Liver (tissue), 8 donors: ENCODE measurements at regions not wholly inside any gene's neighbourhood (a gene's known extent, or its start where the extent isn't known, plus 50 kb on each side); places are given as distances from the start of the nearest gene placed in this dataset.

Source experiments
- DNase-seq: peaks from one replicate; pipeline ENCODE4 v3.0.0-alpha.2; 2017; ENCODE audit warnings: low spot score
- H3K27ac ChIP-seq, 2 donors: one replicate each; pipeline ENCODE4 v1.7.0; 2013; ENCODE audit warnings: inconsistent platforms in 2 of 2, low read length in 2 of 2, control low read depth in 1 of 2, low read depth in 1 of 2, mild to moderate bottlenecking in 1 of 2
- H3K27me3 ChIP-seq, 4 donors: one replicate each; pipeline versions ENCODE4 v1.6.1 to v1.7.0; 2013; ENCODE audit warnings: low read length in 3 of 4, inconsistent platforms in 1 of 4, mild to moderate bottlenecking in 1 of 4, moderate library complexity in 1 of 4; ENCODE audit not compliant: control insufficient read depth in 4 of 4, insufficient read depth in 4 of 4
- H3K36me3 ChIP-seq, 4 donors: one replicate each; pipeline versions ENCODE4 v1.6.1 to v1.7.0; 2013; ENCODE audit warnings: low read length in 3 of 4, mild to moderate bottlenecking in 3 of 4, low read depth in 1 of 4, moderate library complexity in 1 of 4; ENCODE audit not compliant: control insufficient read depth in 4 of 4, insufficient read depth in 3 of 4
- H3K4me1 ChIP-seq, 4 donors: one replicate each; pipeline versions ENCODE4 v1.6.1 to v1.7.0; 2013; ENCODE audit warnings: low read length in 3 of 4, mild to moderate bottlenecking in 3 of 4, moderate library complexity in 1 of 4; ENCODE audit not compliant: control insufficient read depth in 4 of 4, insufficient read depth in 4 of 4
- H3K4me3 ChIP-seq, 3 donors: one replicate each; pipeline versions ENCODE4 v1.6.1 to v1.7.0; 2013; ENCODE audit warnings: low read length in 3 of 3, control low read depth in 1 of 3, low read depth in 1 of 3, mild to moderate bottlenecking in 1 of 3
- H3K9ac ChIP-seq, 2 donors: one replicate each; pipeline ENCODE4 v1.7.0; 2013; ENCODE audit warnings: low read length in 2 of 2, mild to moderate bottlenecking in 2 of 2, moderate library complexity in 2 of 2, control low read depth in 1 of 2, low read depth in 1 of 2
- H3K9me3 ChIP-seq, 4 donors: one replicate each; pipeline versions ENCODE4 v1.6.1 to v1.7.0; 2013; ENCODE audit warnings: low read length in 3 of 4; ENCODE audit not compliant: control insufficient read depth in 4 of 4
- ATF3 ChIP-seq: IDR thresholded peaks from 2 replicates; pipeline ENCODE4 v1.6.1; 2016; ENCODE audit warnings: antibody characterized with exemption
- CTCF ChIP-seq: fragments of 150-350 bp; IDR thresholded peaks from 2 replicates; pipeline ENCODE4 v1.5.1; 2017; ENCODE audit warnings: improper control_type of control experiment, low read depth, low read length; ENCODE audit not compliant: missing input control
- EGR1 ChIP-seq, 2 donors: IDR thresholded peaks; 2 replicates each; pipeline ENCODE4 v1.6.1; 2016 to 2018; ENCODE audit warnings: antibody characterized with exemption in 2 of 2, low read depth in 2 of 2
- FOXA1 ChIP-seq: IDR thresholded peaks from 2 replicates; pipeline ENCODE4 v1.6.1; 2016; ENCODE audit warnings: antibody characterized with exemption
- FOXA2 ChIP-seq: IDR thresholded peaks from 2 replicates; pipeline ENCODE4 v1.6.1; 2016; ENCODE audit warnings: antibody characterized with exemption
- GABPA ChIP-seq, 2 donors: IDR thresholded peaks in 1 of 2; conservative IDR thresholded peaks in 1 of 2; 2 replicates each; pipeline ENCODE4 v1.6.1; 2016; ENCODE audit warnings: antibody characterized with exemption in 2 of 2, mild to moderate bottlenecking in 1 of 2, moderate library complexity in 1 of 2
- HNF4A ChIP-seq, 2 donors: conservative IDR thresholded peaks; 2 replicates each; pipeline ENCODE4 v1.6.1; 2016; ENCODE audit warnings: antibody characterized with exemption in 2 of 2, mild to moderate bottlenecking in 2 of 2
- HNF4G ChIP-seq: IDR thresholded peaks from 2 replicates; pipeline ENCODE4 v1.6.1; 2016; ENCODE audit warnings: antibody characterized with exemption
- JUND ChIP-seq, 2 donors: IDR thresholded peaks; 2 replicates each; pipeline ENCODE4 v1.6.1; 2016; ENCODE audit warnings: antibody characterized with exemption in 2 of 2
- MAX ChIP-seq: IDR thresholded peaks from 2 replicates; pipeline ENCODE4 v1.6.1; 2016; ENCODE audit warnings: antibody characterized with exemption
- NR2F2 ChIP-seq: IDR thresholded peaks from 2 replicates; pipeline ENCODE4 v1.6.1; 2016; ENCODE audit warnings: antibody characterized with exemption
- RAD21 ChIP-seq, 2 donors: IDR thresholded peaks; 2 replicates each; pipeline ENCODE4 v1.6.1; 2016; ENCODE audit warnings: antibody characterized with exemption in 2 of 2, mild to moderate bottlenecking in 2 of 2
- REST ChIP-seq: IDR thresholded peaks from 2 replicates; pipeline ENCODE4 v1.6.1; 2016; ENCODE audit warnings: antibody characterized with exemption, mild to moderate bottlenecking
- RXRA ChIP-seq, 2 donors: IDR thresholded peaks; 2 replicates each; pipeline ENCODE4 v1.6.1; 2017 to 2018; ENCODE audit warnings: antibody characterized with exemption in 2 of 2, mild to moderate bottlenecking in 1 of 2
- SP1 ChIP-seq: IDR thresholded peaks from 2 replicates; pipeline ENCODE4 v1.6.1; 2018; ENCODE audit warnings: antibody characterized with exemption, mild to moderate bottlenecking
- TAF1 ChIP-seq: conservative IDR thresholded peaks from 2 replicates; pipeline ENCODE4 v1.6.1; 2016; ENCODE audit warnings: antibody characterized with exemption, mild to moderate bottlenecking
- YY1 ChIP-seq: IDR thresholded peaks from 2 replicates; pipeline ENCODE4 v1.6.1; 2016; ENCODE audit warnings: antibody characterized with exemption, mild to moderate bottlenecking
- ZBTB33 ChIP-seq: IDR thresholded peaks from 2 replicates; pipeline ENCODE4 v1.6.1; 2016; ENCODE audit warnings: antibody characterized with exemption
- WGBS: extraction: QIAGEN DNeasy Blood & Tissue Kit; methylation state at CpG from one replicate; pipeline ENCODE4 v1.1.7; 2013; 5-methylcytosine and 5-hydroxymethylcytosine counted together
- donor health status: healthy.
- donor health status: healthy.
- donor health status: healthy.
- donor health status: healthy.
- donor health status: healthy.

- no peak for TF ChIP-seq ATF3
- no peak for TF ChIP-seq MAX
- TF ChIP-seq SP1: no peak
- no peak for TF ChIP-seq RXRA (IDR thresholded peaks at IDR 0.05)
- TF ChIP-seq RAD21 (IDR thresholded peaks at IDR 0.05): no peak
- no peak for TF ChIP-seq CTCF
- TF ChIP-seq FOXA2: no peak
- TF ChIP-seq TAF1: no peak
- no peak for TF ChIP-seq HNF4G
- TF ChIP-seq ZBTB33: no peak
- TF ChIP-seq EGR1 (IDR thresholded peaks at IDR 0.05; ENCODE audit: low read depth in 2 of 2): no peak
- no peak for TF ChIP-seq HNF4A (conservative IDR thresholded peaks at IDR 0.05)
- TF ChIP-seq FOXA1: no peak
- TF ChIP-seq GABPA (IDR thresholded peaks at IDR 0.05 in 1 of 2, conservative IDR thresholded peaks at IDR 0.05 in 1 of 2): no peak
- Histone ChIP-seq H3K27me3 (no peaks in the 10 kb centered on the region), H3K4me3 (no peak overlapping the region), H3K27ac (no peak overlapping the region), H3K9me3 (no peaks in the 10 kb centered on the region), H3K4me1 (no peaks in the 10 kb centered on the region), H3K36me3 (no peaks in the 10 kb centered on the region), H3K9ac (no peak overlapping the region)
- WGBS: 51% methylated on average over 2 of the region's 2 CpGs
- DNase-seq: no peak
These were observed 1222.1 kb downstream of the OTOL1 start for GRCh38 chr3:162718697-162719096.

GRCh38 chr3:162719684-162720341 lies 1223.2 kb downstream of the OTOL1 start:
- no peak for TF ChIP-seq MAX
- TF ChIP-seq ATF3: no peak
- TF ChIP-seq NR2F2: no peak
- no peak for TF ChIP-seq JUND (IDR thresholded peaks at IDR 0.05)
- TF ChIP-seq RAD21 (IDR thresholded peaks at IDR 0.05): no peak
- no peak for TF ChIP-seq TAF1
- no peak for TF ChIP-seq FOXA1
- no peak for TF ChIP-seq HNF4G
- no peak for TF ChIP-seq REST
- TF ChIP-seq YY1: no peak
- no peak for TF ChIP-seq HNF4A (conservative IDR thresholded peaks at IDR 0.05)
- TF ChIP-seq CTCF: no peak
- no peak for TF ChIP-seq FOXA2
- no peak for TF ChIP-seq RXRA (IDR thresholded peaks at IDR 0.05)
- H3K27ac ChIP-seq: no peak overlapping the region
- H3K4me1 ChIP-seq: no peaks in the 10 kb centered on the region
- H3K4me3 ChIP-seq: no peak overlapping the region
- DNase-seq: no peak
- H3K9ac ChIP-seq: no peak overlapping the region
- no peaks in the 10 kb centered on the region for H3K9me3 ChIP-seq
- H3K36me3 ChIP-seq: no peaks in the 10 kb centered on the region
- H3K27me3 ChIP-seq: no peaks in the 10 kb centered on the region
